ENCODE measurements at regions not wholly inside any gene's neighbourhood (a gene's known extent, or its start where the extent isn't known, plus 50 kb on each side); places are given as distances from the start of the nearest gene placed in this dataset.
"Not testable (repeated sequence)": the region's sequence is repeated elsewhere in the genome, so short reads cannot be mapped to it uniquely, and the experiment has no call there.

- no peaks in the 10 kb centered on the region for H3K9me3 ChIP-seq (replicated peaks in 1 of 2; ENCODE audit: control insufficient read depth in 2 of 2, insufficient read depth in 1 of 2, low read depth in 1 of 2, low read length in 2 of 2)
- H3K4me3 ChIP-seq (ENCODE audit: low read length in 2 of 2), result no peak overlapping the region
- no peak overlapping the region for H2BK5ac ChIP-seq (ENCODE audit: low read length)
- H2AK5ac ChIP-seq (ENCODE audit: low read depth, low read length), result no peak overlapping the region
- H3K4me2 ChIP-seq (ENCODE audit: insufficient read depth, low read length, poor library complexity, severe bottlenecking), result no peak overlapping the region
- H3K4me1 ChIP-seq (ENCODE audit: control insufficient read depth in 2 of 2, insufficient read depth in 1 of 2, low read depth in 1 of 2, low read length in 2 of 2), result no peaks in the 10 kb centered on the region
- H3K18ac ChIP-seq (ENCODE audit: low read length), result no peak overlapping the region
- no CpG with 5 or more reads among the region's 2 CpGs for WGBS, 2 donors (ENCODE audit: extremely low coverage in 2 of 2, insufficient read length in 2 of 2, insufficient replicate concordance in 1 of 2)
- no peak overlapping the region for H2BK12ac ChIP-seq (ENCODE audit: low read length)
- H3K14ac ChIP-seq (ENCODE audit: low read length), result no peak overlapping the region
- no peak overlapping the region for H4K91ac ChIP-seq (ENCODE audit: low read depth, low read length, poor library complexity)
- H3K79me1 ChIP-seq (ENCODE audit: low read depth, low read length), result no peaks in the 10 kb centered on the region
- H3K23ac ChIP-seq (ENCODE audit: low read depth, low read length, poor library complexity), result no peak overlapping the region
- H3K27me3 ChIP-seq (ENCODE audit: control insufficient read depth in 3 of 3, insufficient read depth in 3 of 3, low read depth in 1 of 3, low read length in 3 of 3), result no peaks in the 10 kb centered on the region
- no peak overlapping the region for H2BK120ac ChIP-seq (ENCODE audit: low read depth, low read length)
- H3K9ac ChIP-seq (ENCODE audit: low read depth, low read length, poor library complexity), result no peak overlapping the region
- H4K8ac ChIP-seq (ENCODE audit: low read depth, low read length), result no peak overlapping the region
- no peak for DNase-seq (ENCODE audit: low spot score)
- no peak overlapping the region for H2BK15ac ChIP-seq (ENCODE audit: low read length)
- no peak overlapping the region for H2AFZ ChIP-seq (ENCODE audit: low read length)
- no peak overlapping the region for H3K4ac ChIP-seq (ENCODE audit: low read length)
- no peak overlapping the region for H3K27ac ChIP-seq (replicated peaks; ENCODE audit: low read length)
- H3K36me3 ChIP-seq (replicated peaks in 1 of 2; ENCODE audit: control insufficient read depth in 2 of 2, insufficient read depth in 2 of 2, low read length in 2 of 2), result no peaks in the 10 kb centered on the region
Measured at GRCh38 chr7:39851466-39852045, 98.5 kb upstream of the CDK13 start.

DNA sequence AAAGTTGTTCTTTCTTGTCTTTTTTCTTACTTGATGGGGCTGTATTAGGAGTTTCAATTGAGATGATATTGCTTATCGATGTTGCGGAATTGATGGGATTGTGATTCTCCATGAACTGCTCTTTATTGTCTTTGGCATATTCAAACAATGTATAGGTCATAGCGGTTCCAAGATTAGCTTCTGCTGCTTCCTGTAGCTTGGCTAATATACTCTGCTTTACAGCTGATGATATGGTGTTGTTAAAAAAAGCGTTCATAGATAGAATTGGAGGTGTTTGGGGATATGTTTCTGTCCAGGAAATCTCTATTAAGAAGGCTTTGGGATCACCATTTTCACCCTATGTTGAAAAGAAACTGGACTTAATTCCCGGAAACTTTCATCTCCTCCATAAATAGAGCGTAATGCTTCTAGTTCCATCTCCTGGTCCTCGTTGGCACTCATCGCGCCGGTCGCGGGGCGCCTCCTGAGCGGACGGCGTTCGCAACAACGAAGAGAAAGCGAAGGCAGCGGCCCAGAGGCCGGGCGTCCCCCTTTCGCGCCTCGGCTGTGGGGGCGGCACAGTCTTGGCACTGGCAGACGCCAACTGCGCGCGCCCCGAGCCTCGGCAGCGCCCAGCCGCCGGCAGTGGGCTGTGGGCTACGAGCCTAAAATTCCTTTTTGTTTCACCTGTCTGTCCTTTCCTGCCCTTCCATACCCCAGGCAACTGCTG, 95.3 kb upstream of the CDK13 start:
- not testable (repeated sequence) for H2BK15ac ChIP-seq (ENCODE audit: low read length); DNase-seq (ENCODE audit: low spot score); H3K36me3 ChIP-seq (replicated peaks in 1 of 2; ENCODE audit: control insufficient read depth in 2 of 2, insufficient read depth in 2 of 2, low read length in 2 of 2); H2AK5ac ChIP-seq (ENCODE audit: low read depth, low read length); H2AFZ ChIP-seq (ENCODE audit: low read length); H3K4me2 ChIP-seq (ENCODE audit: insufficient read depth, low read length, poor library complexity, severe bottlenecking); H4K8ac ChIP-seq (ENCODE audit: low read depth, low read length); H3K14ac ChIP-seq (ENCODE audit: low read length); H3K23ac ChIP-seq (ENCODE audit: low read depth, low read length, poor library complexity); H3K4me1 ChIP-seq (ENCODE audit: control insufficient read depth in 2 of 2, insufficient read depth in 1 of 2, low read depth in 1 of 2, low read length in 2 of 2); H3K18ac ChIP-seq (ENCODE audit: low read length); H3K79me1 ChIP-seq (ENCODE audit: low read depth, low read length); H3K9ac ChIP-seq (ENCODE audit: low read depth, low read length, poor library complexity); H3K4me3 ChIP-seq (ENCODE audit: low read length in 2 of 2); H2BK5ac ChIP-seq (ENCODE audit: low read length); H3K4ac ChIP-seq (ENCODE audit: low read length); H3K9me3 ChIP-seq (replicated peaks in 1 of 2; ENCODE audit: control insufficient read depth in 2 of 2, insufficient read depth in 1 of 2, low read depth in 1 of 2, low read length in 2 of 2); H2BK120ac ChIP-seq (ENCODE audit: low read depth, low read length); H4K91ac ChIP-seq (ENCODE audit: low read depth, low read length, poor library complexity); H3K27me3 ChIP-seq (ENCODE audit: control insufficient read depth in 3 of 3, insufficient read depth in 3 of 3, low read depth in 1 of 3, low read length in 3 of 3); H2BK12ac ChIP-seq (ENCODE audit: low read length); H3K27ac ChIP-seq (replicated peaks; ENCODE audit: low read length)
- WGBS, 2 donors (ENCODE audit: extremely low coverage in 2 of 2, insufficient read length in 2 of 2, insufficient replicate concordance in 1 of 2), result no CpG with 5 or more reads among the region's 36 CpGs

- no peaks in the 10 kb centered on the region for H3K36me3 ChIP-seq (replicated peaks in 1 of 2; ENCODE audit: control insufficient read depth in 2 of 2, insufficient read depth in 2 of 2, low read length in 2 of 2)
- no peaks in the 10 kb centered on the region for H3K9me3 ChIP-seq (replicated peaks in 1 of 2; ENCODE audit: control insufficient read depth in 2 of 2, insufficient read depth in 1 of 2, low read depth in 1 of 2, low read length in 2 of 2)
- no peaks in the 10 kb centered on the region for H3K27me3 ChIP-seq (ENCODE audit: control insufficient read depth in 3 of 3, insufficient read depth in 3 of 3, low read depth in 1 of 3, low read length in 3 of 3)
- no peak overlapping the region for H4K8ac ChIP-seq (ENCODE audit: low read depth, low read length)
- H2AFZ ChIP-seq (ENCODE audit: low read length), result no peak overlapping the region
- H3K4me3 ChIP-seq (ENCODE audit: low read length in 2 of 2), result no peak overlapping the region
- H2BK12ac ChIP-seq (ENCODE audit: low read length), result no peak overlapping the region
- H2BK5ac ChIP-seq (ENCODE audit: low read length), result no peak overlapping the region
- H3K79me1 ChIP-seq (ENCODE audit: low read depth, low read length), result no peaks in the 10 kb centered on the region
- H2BK120ac ChIP-seq (ENCODE audit: low read depth, low read length), result no peak overlapping the region
- H4K91ac ChIP-seq (ENCODE audit: low read depth, low read length, poor library complexity), result no peak overlapping the region
- no CpG with 5 or more reads among the region's 1 CpG for WGBS, 2 donors (ENCODE audit: extremely low coverage in 2 of 2, insufficient read length in 2 of 2, insufficient replicate concordance in 1 of 2)
- no peak overlapping the region for H3K9ac ChIP-seq (ENCODE audit: low read depth, low read length, poor library complexity)
- no peaks in the 10 kb centered on the region for H3K4me1 ChIP-seq (ENCODE audit: control insufficient read depth in 2 of 2, insufficient read depth in 1 of 2, low read depth in 1 of 2, low read length in 2 of 2)
- H2BK15ac ChIP-seq (ENCODE audit: low read length), result no peak overlapping the region
- H3K4ac ChIP-seq (ENCODE audit: low read length), result no peak overlapping the region
- H2AK5ac ChIP-seq (ENCODE audit: low read depth, low read length), result no peak overlapping the region
- H3K27ac ChIP-seq (replicated peaks; ENCODE audit: low read length), result no peak overlapping the region
- no peak overlapping the region for H3K4me2 ChIP-seq (ENCODE audit: insufficient read depth, low read length, poor library complexity, severe bottlenecking)
- no peak overlapping the region for H3K18ac ChIP-seq (ENCODE audit: low read length)
- H3K14ac ChIP-seq (ENCODE audit: low read length), result no peak overlapping the region
- DNase-seq (ENCODE audit: low spot score), result no peak
- H3K23ac ChIP-seq (ENCODE audit: low read depth, low read length, poor library complexity), result no peak overlapping the region
Measured at GRCh38 chr7:39855325-39855674, 94.8 kb upstream of the CDK13 start.

DNA sequence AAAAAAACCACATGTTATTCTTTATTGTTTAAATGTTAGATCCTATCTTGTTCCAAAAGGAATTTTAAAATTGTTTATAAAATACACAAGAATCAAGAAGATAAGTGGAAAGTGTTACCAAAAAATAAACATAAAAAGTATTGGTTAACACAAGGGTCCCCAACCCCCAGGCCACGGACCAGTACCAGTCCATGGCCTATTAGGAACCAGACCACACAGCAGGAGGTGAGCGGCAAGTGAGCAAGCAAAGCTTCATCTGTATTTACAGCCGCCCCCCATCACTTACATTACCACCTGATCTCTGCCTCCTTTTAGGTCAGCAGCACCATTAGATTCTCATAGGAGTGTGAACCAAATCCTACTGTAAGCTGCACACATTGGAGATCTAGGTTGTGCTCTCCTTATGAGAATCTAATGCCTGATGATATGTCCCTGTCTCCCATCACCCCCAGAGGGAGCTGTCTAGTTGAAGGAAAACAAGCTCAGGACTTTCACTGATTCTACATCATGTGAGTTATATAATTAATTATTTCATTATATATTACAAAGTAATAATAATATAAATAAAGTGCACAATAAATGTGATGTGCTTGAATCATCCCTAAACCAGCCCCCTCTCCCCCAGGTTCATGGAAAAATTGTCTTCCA, 86.3 kb upstream of the CDK13 start:
- not testable (repeated sequence) for H2AFZ ChIP-seq (ENCODE audit: low read length); H3K36me3 ChIP-seq (replicated peaks in 1 of 2; ENCODE audit: control insufficient read depth in 2 of 2, insufficient read depth in 2 of 2, low read length in 2 of 2); H2BK5ac ChIP-seq (ENCODE audit: low read length); H3K9me3 ChIP-seq (replicated peaks in 1 of 2; ENCODE audit: control insufficient read depth in 2 of 2, insufficient read depth in 1 of 2, low read depth in 1 of 2, low read length in 2 of 2); H3K79me1 ChIP-seq (ENCODE audit: low read depth, low read length); H2BK15ac ChIP-seq (ENCODE audit: low read length); H3K4me1 ChIP-seq (ENCODE audit: control insufficient read depth in 2 of 2, insufficient read depth in 1 of 2, low read depth in 1 of 2, low read length in 2 of 2); H4K91ac ChIP-seq (ENCODE audit: low read depth, low read length, poor library complexity); H2BK120ac ChIP-seq (ENCODE audit: low read depth, low read length); H3K9ac ChIP-seq (ENCODE audit: low read depth, low read length, poor library complexity); H3K18ac ChIP-seq (ENCODE audit: low read length); H3K4me2 ChIP-seq (ENCODE audit: insufficient read depth, low read length, poor library complexity, severe bottlenecking); H3K27me3 ChIP-seq (ENCODE audit: control insufficient read depth in 3 of 3, insufficient read depth in 3 of 3, low read depth in 1 of 3, low read length in 3 of 3); H2AK5ac ChIP-seq (ENCODE audit: low read depth, low read length); H4K8ac ChIP-seq (ENCODE audit: low read depth, low read length); DNase-seq (ENCODE audit: low spot score); H2BK12ac ChIP-seq (ENCODE audit: low read length); H3K4ac ChIP-seq (ENCODE audit: low read length); H3K4me3 ChIP-seq (ENCODE audit: low read length in 2 of 2); H3K27ac ChIP-seq (replicated peaks; ENCODE audit: low read length); H3K23ac ChIP-seq (ENCODE audit: low read depth, low read length, poor library complexity); H3K14ac ChIP-seq (ENCODE audit: low read length)
- no CpG with 5 or more reads among the region's 3 CpGs for WGBS, 2 donors (ENCODE audit: extremely low coverage in 2 of 2, insufficient read length in 2 of 2, insufficient replicate concordance in 1 of 2)

All from neuronal stem cell (in vitro differentiated cells).